Esophagus (tissue), 2 donors: ENCODE measurements at regions not wholly inside any gene's neighbourhood (a gene's known extent, or its start where the extent isn't known, plus 50 kb on each side); places are given as distances from the start of the nearest gene placed in this dataset.

Source experiments
- H3K27ac ChIP-seq, 2 donors: one replicate each; pipeline ENCODE4 v1.5.1; 2013; ENCODE audit warnings: low read depth in 2 of 2, mild to moderate bottlenecking in 2 of 2, inconsistent platforms in 1 of 2, low read length in 1 of 2, moderate library complexity in 1 of 2
- H3K27me3 ChIP-seq, 2 donors: one replicate each; pipeline ENCODE4 v1.6.1; 2013; ENCODE audit warnings: low read length in 2 of 2, control low read depth in 1 of 2, mild to moderate bottlenecking in 1 of 2; ENCODE audit not compliant: insufficient read depth in 2 of 2, control insufficient read depth in 1 of 2
- H3K36me3 ChIP-seq, 2 donors: one replicate each; pipeline ENCODE4 v1.6.1; 2013; ENCODE audit warnings: low read length in 1 of 2; ENCODE audit not compliant: control insufficient read depth in 2 of 2, insufficient read depth in 2 of 2
- H3K4me1 ChIP-seq, 2 donors: one replicate each; pipeline ENCODE4 v1.6.1; 2013; ENCODE audit warnings: low read length in 1 of 2; ENCODE audit not compliant: control insufficient read depth in 2 of 2, insufficient read depth in 2 of 2
- H3K4me3 ChIP-seq, 2 donors: one replicate each; pipeline ENCODE4 v1.5.1; 2013; ENCODE audit warnings: low read length in 2 of 2, mild to moderate bottlenecking in 2 of 2, low read depth in 1 of 2, moderate library complexity in 1 of 2
- H3K9me3 ChIP-seq, 2 donors: one replicate each; pipeline ENCODE4 v1.6.1; 2013; ENCODE audit warnings: mild to moderate bottlenecking in 2 of 2, low read depth in 1 of 2, low read length in 1 of 2, moderate library complexity in 1 of 2; ENCODE audit not compliant: control insufficient read depth in 2 of 2, insufficient read depth in 1 of 2
- WGBS, 2 donors: extraction: QIAGEN DNeasy Blood & Tissue Kit; methylation state at CpG; one replicate each; pipeline ENCODE4 v1.1.7; 2013; 5-methylcytosine and 5-hydroxymethylcytosine counted together
- donor health status: healthy with polysubstance abuse.
- donor health status: Bipolar disorder and iron deficiency.

- Histone ChIP-seq H3K27ac (no peak overlapping the region), H3K4me1 (no peaks in the 10 kb centered on the region), H3K4me3 (no peak overlapping the region), H3K27me3 (no peaks in the 10 kb centered on the region), H3K9me3 (no peaks in the 10 kb centered on the region), H3K36me3 (no peaks in the 10 kb centered on the region)
- WGBS, 2 donors = 71 to 79% methylated on average over 4 of the region's 4 CpGs
These were observed 431.6 kb upstream of the CXADR start for GRCh38 chr21:17081193-17081592.

GRCh38 chr21:17082843-17083483 is 429.9 kb upstream of the CXADR start:
- 64 to 82% methylated on average over 4 of the region's 4 CpGs for WGBS, 2 donors
- Histone ChIP-seq H3K4me3 (no peak overlapping the region), H3K27me3 (no peaks in the 10 kb centered on the region), H3K4me1 (no peaks in the 10 kb centered on the region), H3K36me3 (no peaks in the 10 kb centered on the region), H3K9me3 (no peaks in the 10 kb centered on the region), H3K27ac (no peak overlapping the region)

GRCh38 chr21:17085707-17086106 is 427.1 kb upstream of the CXADR start:
- Histone ChIP-seq H3K36me3 (no peaks in the 10 kb centered on the region), H3K4me3 (no peak overlapping the region), H3K27ac (no peak overlapping the region), H3K9me3 (no peaks in the 10 kb centered on the region), H3K4me1 (no peaks in the 10 kb centered on the region), H3K27me3 (no peaks in the 10 kb centered on the region)
- 16 to 21% methylated on average over 1 of the region's 1 CpG for WGBS, 2 donors

- H3K4me1 ChIP-seq = no peaks in the 10 kb centered on the region
- H3K4me3 ChIP-seq = no peak overlapping the region
- no peaks in the 10 kb centered on the region for H3K9me3 ChIP-seq
- no peak overlapping the region for H3K27ac ChIP-seq
- WGBS, 2 donors = 76 to 85% methylated on average over 4 of the region's 4 CpGs
- H3K36me3 ChIP-seq = no peaks in the 10 kb centered on the region
- H3K27me3 ChIP-seq = no peaks in the 10 kb centered on the region
These were observed 424.3 kb upstream of the CXADR start for GRCh38 chr21:17088500-17088899.

GRCh38 chr21:17089091-17089491 is 423.8 kb upstream of the CXADR start:
- Histone ChIP-seq H3K36me3 (no peaks in the 10 kb centered on the region), H3K27me3 (no peaks in the 10 kb centered on the region), H3K4me3 (no peak overlapping the region), H3K9me3 (no peaks in the 10 kb centered on the region), H3K4me1 (no peaks in the 10 kb centered on the region), H3K27ac (no peak overlapping the region)
- 16 to 36% methylated on average over 1 of the region's 1 CpG for WGBS, 2 donors

GRCh38 chr21:17101696-17102095 is 411.1 kb upstream of the CXADR start:
- Histone ChIP-seq H3K4me1 (no peaks in the 10 kb centered on the region), H3K36me3 (no peaks in the 10 kb centered on the region), H3K27ac (no peak overlapping the region), H3K27me3 (no peaks in the 10 kb centered on the region), H3K9me3 (peaks cover 0 to 2% of the 10 kb centered on the region in 2 donors), H3K4me3 (no peak overlapping the region)

GRCh38 chr21:17105932-17106331 is 406.9 kb upstream of the CXADR start:
- no peaks in the 10 kb centered on the region for H3K27me3 ChIP-seq
- no peaks in the 10 kb centered on the region for H3K4me1 ChIP-seq
- no peak overlapping the region for H3K27ac ChIP-seq
- H3K36me3 ChIP-seq = no peaks in the 10 kb centered on the region
- H3K9me3 ChIP-seq = peaks cover 0 to 2% of the 10 kb centered on the region in 2 donors
- H3K4me3 ChIP-seq = no peak overlapping the region

- WGBS, 2 donors = 74 to 84% methylated on average over 3 of the region's 3 CpGs
- H3K36me3 ChIP-seq = no peaks in the 10 kb centered on the region
- H3K9me3 ChIP-seq = peaks cover 0 to 2% of the 10 kb centered on the region in 2 donors
- no peaks in the 10 kb centered on the region for H3K4me1 ChIP-seq
- H3K4me3 ChIP-seq = no peak overlapping the region
- H3K27me3 ChIP-seq = no peaks in the 10 kb centered on the region
- H3K27ac ChIP-seq = no peak overlapping the region
These were observed 398.8 kb upstream of the CXADR start for GRCh38 chr21:17114045-17114444.

GRCh38 chr21:17118638-17119384 is 394.0 kb upstream of the CXADR start:
- Histone ChIP-seq H3K4me1 (no peaks in the 10 kb centered on the region), H3K27ac (no peak overlapping the region), H3K36me3 (no peaks in the 10 kb centered on the region), H3K4me3 (no peak overlapping the region), H3K27me3 (no peaks in the 10 kb centered on the region), H3K9me3 (no peaks in the 10 kb centered on the region)
- 79 to 89% methylated on average over 6 of the region's 6 CpGs for WGBS, 2 donors
